OCI-LY7 (cell line): ENCODE measurements at regions not wholly inside any gene's neighbourhood (a gene's known extent, or its start where the extent isn't known, plus 50 kb on each side); places are given as distances from the start of the nearest gene placed in this dataset.

Experiments
- BruUV-seq: library from RNA; stranded (reverse); fragments of 400-500 nt; replicated peaks from 2 replicates; lab custom pipeline; 2021; lab: Mats Ljungman, UMichigan
- CTCF ChIA-PET: fragments of 300-600 bp; sonication (Branson Sonifier 250); formaldehyde crosslinking; loops from one replicate; lab custom pipeline; 2022; ENCODE audit warnings: antibody characterized with exemption; ENCODE audit not compliant: unreplicated experiment; lab: Charles Lee
- POLR2A ChIA-PET: fragments of 300-600 bp; sonication (Branson Sonifier 250); formaldehyde crosslinking; loops from one replicate; lab custom pipeline; 2022; ENCODE audit warnings: antibody characterized with exemption; lab: Charles Lee
- DNase-seq: peaks from one replicate; pipeline ENCODE4 v3.0.0-alpha.2; 2015; ENCODE audit warnings: low spot score
- H2AFZ ChIP-seq: fragments of 200-600 bp; sonication (generic), shearing (Covaris generic); 2 replicates; pipeline ENCODE4 v1.6.1; 2014; ENCODE audit warnings: mild to moderate bottlenecking, antibody characterized with exemption, low read length, moderate library complexity
- H3K27ac ChIP-seq: fragments of 200-600 bp; sonication (generic); 2 replicates; pipeline ENCODE4 v1.5.1; 2014; ENCODE audit warnings: mixed run types, low read depth, mild to moderate bottlenecking, moderate library complexity, low read length, inconsistent platforms; ENCODE audit not compliant: poor library complexity, severe bottlenecking
- H3K36me3 ChIP-seq: fragments of 200-600 bp; sonication (generic); 2 replicates; pipeline ENCODE4 v1.6.1; 2014; ENCODE audit warnings: mild to moderate bottlenecking, antibody characterized with exemption, low read length, moderate library complexity, mixed read lengths; ENCODE audit not compliant: insufficient read depth
- H3K4me1 ChIP-seq: fragments of 200-600 bp; sonication (generic); 2 replicates; pipeline ENCODE4 v1.5.1; 2014; ENCODE audit warnings: mild to moderate bottlenecking, low read length; ENCODE audit not compliant: insufficient read depth, poor library complexity, severe bottlenecking
- H3K4me2 ChIP-seq: fragments of 200-600 bp; sonication (generic); 2 replicates; pipeline ENCODE4 v1.6.1; 2014; ENCODE audit warnings: mild to moderate bottlenecking, low read length
- H3K4me3 ChIP-seq: fragments of 200-600 bp; sonication (generic); 2 replicates; pipeline ENCODE4 v1.5.1; 2014; ENCODE audit warnings: mild to moderate bottlenecking, low read depth, low read length; ENCODE audit not compliant: poor library complexity, severe bottlenecking
- H3K79me2 ChIP-seq: fragments of 200-600 bp; sonication (generic); 2 replicates; pipeline ENCODE4 v1.6.1; 2016; ENCODE audit warnings: low read depth, mild to moderate bottlenecking, low read length, moderate library complexity, mixed read lengths; ENCODE audit not compliant: insufficient read depth
- H3K9me2 ChIP-seq: fragments of 200-600 bp; sonication (generic); 2 replicates; pipeline ENCODE4 v1.6.1; 2016; ENCODE audit warnings: mild to moderate bottlenecking, low read length, mixed read lengths; ENCODE audit not compliant: insufficient read depth
- H3K9me3 ChIP-seq: fragments of 200-600 bp; sonication (generic); 2 replicates; pipeline ENCODE4 v1.6.1; 2014; ENCODE audit warnings: mild to moderate bottlenecking, mixed run types, low read length, mixed read lengths
- H4K20me1 ChIP-seq: fragments of 200-600 bp; sonication (generic); 2 replicates; pipeline ENCODE4 v1.6.1; 2014; ENCODE audit warnings: mild to moderate bottlenecking, antibody characterized with exemption, low read length, moderate library complexity, mixed read lengths; ENCODE audit not compliant: insufficient read depth
- EZH2phosphoT487 ChIP-seq: fragments of 200-600 bp; sonication (generic); IDR thresholded peaks from 2 replicates; pipeline ENCODE4 v1.6.1; 2018; ENCODE audit warnings: low read depth, borderline replicate concordance, mild to moderate bottlenecking, mixed run types, antibody characterized with exemption, low read length, moderate library complexity, mixed read lengths
- intact Hi-C: fragments of 100-400 bp; cut with micrococcal nuclease; formaldehyde crosslinking; loops from one replicate; pipeline ENCODE4 v1.10.0; 2022; ENCODE audit not compliant: unreplicated experiment
- TF ChIP-seq, protein P1 (sequence below): fragments of 200-600 bp; sonication (generic); conservative IDR thresholded peaks from 2 replicates; pipeline ENCODE4 v1.5.1; 2014; ENCODE audit warnings: mild to moderate bottlenecking, antibody characterized with exemption, low read length, moderate library complexity, mixed read lengths

DNA sequence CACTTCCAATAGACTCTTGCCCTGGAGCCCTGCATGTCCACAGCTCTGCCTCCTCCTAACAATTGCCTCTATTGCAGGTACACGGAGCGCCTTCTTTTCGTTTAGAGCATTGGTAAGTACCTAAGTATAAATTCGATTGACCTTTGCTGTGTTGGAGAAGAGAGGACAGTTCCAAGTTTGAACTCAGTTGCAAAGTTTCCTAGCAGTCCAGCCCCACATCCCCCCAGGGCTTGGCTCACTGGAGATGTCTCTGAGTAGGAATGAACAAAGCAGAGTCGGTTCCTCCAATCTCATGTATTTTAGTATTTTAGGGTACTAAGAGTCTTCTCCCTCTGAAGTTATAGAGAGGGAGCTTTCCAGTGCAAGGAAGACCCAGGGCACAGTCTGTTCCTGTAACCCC is 238.9 kb upstream of the AJAP1 start:
- no peak overlapping the region for H2AFZ ChIP-seq

DNA sequence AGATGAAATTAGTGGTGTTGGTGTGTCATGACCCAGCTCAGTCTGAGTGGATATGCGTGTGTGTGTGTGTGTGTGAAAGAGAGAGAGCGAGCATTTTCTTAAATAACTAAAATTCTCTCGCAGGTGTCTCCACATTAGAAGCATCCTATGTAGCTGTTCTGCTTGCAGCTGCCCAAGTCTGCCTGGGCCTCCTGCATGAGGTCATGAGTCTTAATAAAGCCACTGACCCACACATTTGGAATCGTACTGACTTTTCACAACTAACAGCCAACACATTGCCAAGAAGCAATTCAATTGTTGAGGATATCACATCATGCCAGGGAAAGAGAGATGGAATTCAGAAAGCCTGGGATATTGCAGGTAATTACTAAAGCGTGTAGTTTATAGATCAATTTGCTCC is 238.2 kb upstream of the AJAP1 start:
- H3K4me2 ChIP-seq: no peak overlapping the region
- intact Hi-C loops: no loop called here
- no peaks in the 10 kb centered on the region for H4K20me1 ChIP-seq
- H3K4me3 ChIP-seq: no peak overlapping the region
- ChIA-PET POLR2A (interaction anchor here (0.7 kb wide), 1 partner anchor 12 kb away, joined by 3 read pairs; no protein-coding TSS in a partner anchor), CTCF (interaction anchor here (0.6 kb wide), 1 partner anchor 1721 kb away, joined by 3 read pairs; no protein-coding TSS in a partner anchor)
- no peaks in the 10 kb centered on the region for H3K79me2 ChIP-seq
- no peak for DNase-seq
- H3K9me2 ChIP-seq: no peaks in the 10 kb centered on the region
- no TSS peak for BruUV-seq
- H3K27ac ChIP-seq: no peak overlapping the region
- peaks cover 16% of the 10 kb centered on the region for H3K9me3 ChIP-seq
- no peak overlapping the region for H2AFZ ChIP-seq
- H3K36me3 ChIP-seq: no peaks in the 10 kb centered on the region
- TF ChIP-seq, protein P1, sequence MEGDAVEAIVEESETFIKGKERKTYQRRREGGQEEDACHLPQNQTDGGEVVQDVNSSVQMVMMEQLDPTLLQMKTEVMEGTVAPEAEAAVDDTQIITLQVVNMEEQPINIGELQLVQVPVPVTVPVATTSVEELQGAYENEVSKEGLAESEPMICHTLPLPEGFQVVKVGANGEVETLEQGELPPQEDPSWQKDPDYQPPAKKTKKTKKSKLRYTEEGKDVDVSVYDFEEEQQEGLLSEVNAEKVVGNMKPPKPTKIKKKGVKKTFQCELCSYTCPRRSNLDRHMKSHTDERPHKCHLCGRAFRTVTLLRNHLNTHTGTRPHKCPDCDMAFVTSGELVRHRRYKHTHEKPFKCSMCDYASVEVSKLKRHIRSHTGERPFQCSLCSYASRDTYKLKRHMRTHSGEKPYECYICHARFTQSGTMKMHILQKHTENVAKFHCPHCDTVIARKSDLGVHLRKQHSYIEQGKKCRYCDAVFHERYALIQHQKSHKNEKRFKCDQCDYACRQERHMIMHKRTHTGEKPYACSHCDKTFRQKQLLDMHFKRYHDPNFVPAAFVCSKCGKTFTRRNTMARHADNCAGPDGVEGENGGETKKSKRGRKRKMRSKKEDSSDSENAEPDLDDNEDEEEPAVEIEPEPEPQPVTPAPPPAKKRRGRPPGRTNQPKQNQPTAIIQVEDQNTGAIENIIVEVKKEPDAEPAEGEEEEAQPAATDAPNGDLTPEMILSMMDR: no peak
- no peak for TF ChIP-seq EZH2phosphoT487
- no peaks in the 10 kb centered on the region for H3K4me1 ChIP-seq

More for the DNA sequence above, 238.9 kb upstream of the AJAP1 start:
- Histone ChIP-seq H3K79me2 (no peaks in the 10 kb centered on the region), H3K27ac (no peak overlapping the region), H3K4me1 (no peaks in the 10 kb centered on the region), H3K4me3 (no peak overlapping the region), H3K9me3 (peaks cover 9% of the 10 kb centered on the region), H4K20me1 (no peaks in the 10 kb centered on the region), H3K36me3 (no peaks in the 10 kb centered on the region), H3K9me2 (no peaks in the 10 kb centered on the region), H3K4me2 (no peak overlapping the region)
- intact Hi-C loops: no loop called here
- no peak for TF ChIP-seq EZH2phosphoT487
- TF ChIP-seq, protein P1: no peak
- ChIA-PET CTCF (interaction anchor here (0.6 kb wide), 1 partner anchor 1722 kb away, joined by 3 read pairs; no protein-coding TSS in a partner anchor), POLR2A (no interaction called here)
- no TSS peak for BruUV-seq
- DNase-seq: no peak

DNA sequence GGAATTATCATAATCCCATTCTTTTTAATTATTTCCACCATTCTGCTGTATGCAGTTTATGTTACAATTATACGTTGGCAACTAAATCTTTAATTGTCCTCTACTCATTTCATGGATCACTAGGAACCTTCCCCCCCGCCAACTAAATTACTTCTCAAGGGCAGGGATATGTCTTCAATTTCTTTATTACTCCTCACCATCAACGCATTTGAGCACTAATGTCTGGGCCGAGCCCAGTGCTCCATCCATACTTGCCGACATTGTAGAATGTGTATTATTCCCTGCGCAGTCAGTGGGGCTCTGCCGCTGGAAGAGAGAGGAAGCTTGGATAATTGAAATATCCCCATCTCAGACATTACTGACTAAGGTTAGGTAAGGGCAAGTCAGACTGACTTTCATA is 236.4 kb upstream of the AJAP1 start:
- no peak overlapping the region for H3K4me3 ChIP-seq
- no peaks in the 10 kb centered on the region for H3K36me3 ChIP-seq
- POLR2A ChIA-PET: no interaction called here
- no TSS peak for BruUV-seq
- H4K20me1 ChIP-seq: no peaks in the 10 kb centered on the region
- peaks cover 10% of the 10 kb centered on the region for H3K4me1 ChIP-seq
- peaks cover 17% of the 10 kb centered on the region for H3K9me3 ChIP-seq
- CTCF ChIA-PET: no interaction called here
- H3K79me2 ChIP-seq: no peaks in the 10 kb centered on the region
- no peak for DNase-seq
- no peak overlapping the region for H3K4me2 ChIP-seq
- TF ChIP-seq EZH2phosphoT487: no peak
- TF ChIP-seq, protein P1: no peak
- H3K27ac ChIP-seq: no peak overlapping the region
- H2AFZ ChIP-seq: no peak overlapping the region
- intact Hi-C loops: no loop called here
- no peaks in the 10 kb centered on the region for H3K9me2 ChIP-seq
